HUDEP-2 (cell line): ENCODE measurements at regions not wholly inside any gene's neighbourhood (a gene's known extent, or its start where the extent isn't known, plus 50 kb on each side); places are given as distances from the start of the nearest gene placed in this dataset.
"Not testable (repeated sequence)": the region's sequence is repeated elsewhere in the genome, so short reads cannot be mapped to it uniquely, and the experiment has no call there.

Experiments used
- DNase-seq, 76 experiments: peaks; one replicate each; lab custom pipeline; 2025; ENCODE audit not compliant: unreplicated experiment in 76 of 76; lab: John Stamatoyannopoulos, UW

GRCh38 chr4:120636120-120636630 is 286.4 kb downstream of the PRDM5 start:
- no peak for DNase-seq

GRCh38 chr4:120633810-120634209 is 288.7 kb downstream of the PRDM5 start:
- no peak for DNase-seq

- no peak for DNase-seq
These were observed 292.1 kb downstream of the PRDM5 start for GRCh38 chr4:120630427-120630826.

GRCh38 chr4:120629546-120630108 is 292.9 kb downstream of the PRDM5 start:
- no peak for DNase-seq

GRCh38 chr4:120622601-120623000 is 299.9 kb downstream of the PRDM5 start:
- DNase-seq = no peak

- no peak for DNase-seq
These were observed 305.4 kb downstream of the PRDM5 start for GRCh38 chr4:120617171-120617570.

GRCh38 chr4:120616041-120616440 is 306.5 kb downstream of the PRDM5 start:
- no peak for DNase-seq

- no peak for DNase-seq
These were observed 308.7 kb downstream of the PRDM5 start for GRCh38 chr4:120613778-120614177.

- no peak for DNase-seq
These were observed 311.4 kb downstream of the PRDM5 start for GRCh38 chr4:120611092-120611491.

GRCh38 chr4:120591038-120591437 is 331.5 kb downstream of the PRDM5 start:
- no peak for DNase-seq

GRCh38 chr4:120589787-120590186 is 332.7 kb downstream of the PRDM5 start:
- DNase-seq = no peak

- DNase-seq = no peak
These were observed 353.8 kb downstream of the PRDM5 start for GRCh38 chr4:120568731-120569130.

- no peak for DNase-seq
These were observed 360.9 kb downstream of the PRDM5 start for GRCh38 chr4:120561648-120562047.

GRCh38 chr4:120557372-120557771 is 365.2 kb downstream of the PRDM5 start:
- DNase-seq = no peak

GRCh38 chr4:120555058-120555457 is 367.5 kb downstream of the PRDM5 start:
- DNase-seq = no peak

- DNase-seq = no peak
These were observed 368.4 kb downstream of the PRDM5 start for GRCh38 chr4:120554086-120554485.

- DNase-seq = not testable (repeated sequence)
These were observed 371.8 kb downstream of the PRDM5 start for GRCh38 chr4:120550624-120551220.

GRCh38 chr4:120549011-120549570 is 373.4 kb downstream of the PRDM5 start:
- no peak for DNase-seq

- no peak for DNase-seq
These were observed 377.1 kb downstream of the PRDM5 start for GRCh38 chr4:120545391-120545790.

GRCh38 chr4:120544838-120545237 is 377.7 kb downstream of the PRDM5 start:
- no peak for DNase-seq

- DNase-seq = no peak
These were observed 381.9 kb downstream of the PRDM5 start for GRCh38 chr4:120540625-120541024.

- DNase-seq = no peak
These were observed 385.6 kb downstream of the PRDM5 start for GRCh38 chr4:120536884-120537283.
